H9 (cell line): ENCODE measurements at regions not wholly inside any gene's neighbourhood (a gene's known extent, or its start where the extent isn't known, plus 50 kb on each side); places are given as distances from the start of the nearest gene placed in this dataset.

Source experiments
- DNase-seq: peaks from one replicate; pipeline ENCODE4 v3.0.0-alpha.2; 2017
- H2AFZ ChIP-seq: one replicate; pipeline ENCODE4 v1.6.1; 2013; ENCODE audit warnings: mild to moderate bottlenecking, low read length, control low read depth, moderate library complexity
- H2AK5ac ChIP-seq: 2 replicates; pipeline ENCODE4 v1.6.1; 2013; ENCODE audit warnings: low read length, control low read depth, mixed read lengths; ENCODE audit not compliant: insufficient read length
- H2BK120ac ChIP-seq: one replicate; pipeline ENCODE4 v1.6.1; 2013; ENCODE audit warnings: low read depth, mild to moderate bottlenecking, low read length, control low read depth, inconsistent platforms; ENCODE audit not compliant: poor library complexity, severe bottlenecking
- H2BK12ac ChIP-seq: 2 replicates; pipeline ENCODE4 v1.6.1; 2013; ENCODE audit warnings: low read length, control low read depth, mixed read lengths, low read depth; ENCODE audit not compliant: insufficient read length
- H2BK15ac ChIP-seq: 2 replicates; pipeline ENCODE4 v1.6.1; 2013; ENCODE audit warnings: low read depth, low read length, control low read depth
- H2BK20ac ChIP-seq: one replicate; pipeline ENCODE4 v1.6.1; 2013; ENCODE audit warnings: low read depth, mild to moderate bottlenecking, low read length, control low read depth, inconsistent platforms; ENCODE audit not compliant: poor library complexity, severe bottlenecking
- H2BK5ac ChIP-seq: 2 replicates; pipeline ENCODE4 v1.6.1; 2013; ENCODE audit warnings: low read length, control low read depth, mixed read lengths; ENCODE audit not compliant: insufficient read length
- H3K14ac ChIP-seq: 2 replicates; pipeline ENCODE4 v1.6.1; 2013; ENCODE audit warnings: low read length, control low read depth; ENCODE audit not compliant: insufficient read depth
- H3K18ac ChIP-seq: 2 replicates; pipeline ENCODE4 v1.6.1; 2013; ENCODE audit warnings: low read depth, mild to moderate bottlenecking, mixed read lengths, low read length, control low read depth; ENCODE audit not compliant: insufficient read length
- H3K23ac ChIP-seq: 2 replicates; pipeline ENCODE4 v1.6.1; 2013; ENCODE audit warnings: low read length, control low read depth, mixed read lengths, low read depth; ENCODE audit not compliant: insufficient read length
- H3K23me2 ChIP-seq: 2 replicates; pipeline ENCODE4 v1.6.1; 2013; ENCODE audit warnings: low read depth, mild to moderate bottlenecking, mixed read lengths, low read length, control low read depth; ENCODE audit not compliant: insufficient read length, poor library complexity, severe bottlenecking
- H3K27ac ChIP-seq: 2 replicates; pipeline ENCODE4 v1.5.1; 2013; ENCODE audit warnings: low read length, control low read depth, mixed read lengths, low read depth; ENCODE audit not compliant: insufficient read length
- H3K27me3 ChIP-seq: 2 replicates; pipeline ENCODE4 v1.6.1; 2013; ENCODE audit warnings: low read length, control low read depth, inconsistent platforms; ENCODE audit not compliant: insufficient read depth
- H3K4ac ChIP-seq: 2 replicates; pipeline ENCODE4 v1.6.1; 2013; ENCODE audit warnings: low read depth, mild to moderate bottlenecking, control low read depth, inconsistent platforms, low read length, moderate library complexity
- H3K4me1 ChIP-seq: 2 replicates; pipeline ENCODE4 v1.6.1; 2013; ENCODE audit warnings: low read length, control low read depth, inconsistent platforms; ENCODE audit not compliant: insufficient read depth
- H3K4me2 ChIP-seq: 2 replicates; pipeline ENCODE4 v1.6.1; 2013; ENCODE audit warnings: low read length, control low read depth, mixed read lengths; ENCODE audit not compliant: insufficient read length, insufficient read depth
- H3K56ac ChIP-seq: 2 replicates; pipeline ENCODE4 v1.6.1; 2013; ENCODE audit warnings: low read depth, mild to moderate bottlenecking, mixed read lengths, low read length, control low read depth; ENCODE audit not compliant: insufficient read length
- H3K79me1 ChIP-seq: 2 replicates; pipeline ENCODE4 v1.6.1; 2013; ENCODE audit warnings: low read depth, mild to moderate bottlenecking, moderate library complexity, low read length, control low read depth, inconsistent platforms; ENCODE audit not compliant: insufficient read depth, poor library complexity, severe bottlenecking
- H3K79me2 ChIP-seq: 2 replicates; pipeline ENCODE4 v1.6.1; 2013; ENCODE audit warnings: low read length, control low read depth, inconsistent platforms; ENCODE audit not compliant: insufficient read depth
- H3K9ac ChIP-seq: 2 replicates; pipeline ENCODE4 v1.6.1; 2013; ENCODE audit warnings: low read length, control low read depth, mixed read lengths; ENCODE audit not compliant: insufficient read length; ENCODE audit errors: extremely low read depth
- H3K9me3 ChIP-seq: one replicate; pipeline ENCODE4 v1.6.1; 2013; ENCODE audit warnings: low read depth, low read length, inconsistent platforms; ENCODE audit not compliant: control insufficient read depth
- H3T11ph ChIP-seq: one replicate; pipeline ENCODE4 v1.6.1; 2013; ENCODE audit warnings: mild to moderate bottlenecking, low read length, control low read depth, inconsistent platforms
- H4K20me1 ChIP-seq: one replicate; pipeline ENCODE4 v1.6.1; 2013; ENCODE audit not compliant: control insufficient read depth, insufficient read length, insufficient read depth
- H4K5ac ChIP-seq: 2 replicates; pipeline ENCODE4 v1.6.1; 2013; ENCODE audit warnings: low read depth, mild to moderate bottlenecking, mixed read lengths, low read length, control low read depth; ENCODE audit not compliant: insufficient read length
- H4K8ac ChIP-seq: replicated peaks from 2 replicates; pipeline ENCODE4 v1.6.1; 2013; ENCODE audit warnings: low read length, control low read depth, mixed read lengths, low read depth; ENCODE audit not compliant: insufficient read length
- H4K91ac ChIP-seq: 2 replicates; pipeline ENCODE4 v1.6.1; 2013; ENCODE audit warnings: low read depth, mild to moderate bottlenecking, moderate library complexity, mixed read lengths, low read length, control low read depth; ENCODE audit not compliant: insufficient read length
- H3K27ac Mint-ChIP-seq, 3 experiments: 2 replicates in 2 of 3; 3 replicates in 1 of 3; pipeline ENCODE4 v1.8.0; 2020 to 2021; ENCODE audit warnings: mixed read lengths in 3 of 3, mild to moderate bottlenecking in 1 of 3, moderate library complexity in 1 of 3
- H3K27me3 Mint-ChIP-seq: 2 replicates; pipeline ENCODE4 v1.8.0; 2021; ENCODE audit warnings: low read depth, mild to moderate bottlenecking, moderate library complexity, mixed read lengths
- H3K36me3 Mint-ChIP-seq, 3 experiments: 2 replicates in 2 of 3; 3 replicates in 1 of 3; pipeline ENCODE4 v1.8.0; 2020 to 2021; ENCODE audit warnings: low read depth in 3 of 3, mixed read lengths in 3 of 3; ENCODE audit not compliant: insufficient read depth in 1 of 3
- H3K4me1 Mint-ChIP-seq, 2 experiments: 2 replicates each; pipeline ENCODE4 v1.8.0; 2020; ENCODE audit warnings: mixed read lengths in 2 of 2
- H3K4me3 Mint-ChIP-seq, 2 experiments: 2 replicates in 1 of 2; 3 replicates in 1 of 2; pipeline ENCODE4 v1.8.0; 2020 to 2021; ENCODE audit warnings: mild to moderate bottlenecking in 2 of 2, mixed read lengths in 2 of 2, moderate library complexity in 1 of 2
- H3K9me3 Mint-ChIP-seq, 2 experiments: 2 replicates in 1 of 2; 3 replicates in 1 of 2; pipeline ENCODE4 v1.8.0; 2020; ENCODE audit warnings: mild to moderate bottlenecking in 2 of 2, mixed read lengths in 2 of 2, moderate library complexity in 1 of 2
- WGBS: extraction: QIAGEN DNeasy Blood & Tissue Kit; methylation state at CpG from one replicate; pipeline ENCODE4 v1.1.7; 2013; ENCODE audit warnings: missing lambda C conversion rate, low lambda C conversion rate, mixed read lengths; ENCODE audit not compliant: insufficient read length; ENCODE audit errors: extremely low coverage; 5-methylcytosine and 5-hydroxymethylcytosine counted together
- TF ChIP-seq, protein P1 (sequence below): fragments of 200-600 bp; sonication (generic); conservative IDR thresholded peaks from 3 replicates; pipeline ENCODE4 v1.8.0; 2021; ENCODE audit warnings: antibody characterized with exemption, mild to moderate bottlenecking

GRCh38 chr4:95641571-95641970 lies 92.8 kb upstream of the UNC5C start:
- Histone ChIP-seq H3K14ac (no peak overlapping the region), H3K4me1 (no peaks in the 10 kb centered on the region; the same call in 1 of the 2 replicates), H3K23ac (no peak overlapping the region), H3K27me3 (no peaks in the 10 kb centered on the region), H4K20me1 (no peaks in the 10 kb centered on the region), H3K4ac (no peak overlapping the region), H4K5ac (no peak overlapping the region), H4K8ac (no peak overlapping the region), H3K27ac (no peak overlapping the region), H2BK20ac (no peak overlapping the region), H3K9ac (no peak overlapping the region), H2AK5ac (no peak overlapping the region), H2BK120ac (no peak overlapping the region), H3K9me3 (no peaks in the 10 kb centered on the region), H2AFZ (no peak overlapping the region), H3K23me2 (no peaks in the 10 kb centered on the region), H4K91ac (no peak overlapping the region), H3K4me2 (no peak overlapping the region), H2BK5ac (no peak overlapping the region), H3K18ac (no peak overlapping the region), H2BK12ac (no peak overlapping the region), H3T11ph (no peak overlapping the region), H3K56ac (no peak overlapping the region), H2BK15ac (no peak overlapping the region), H3K79me2 (no peaks in the 10 kb centered on the region), H3K79me1 (no peaks in the 10 kb centered on the region)
- H3K4me1 Mint-ChIP-seq, result peaks cover 19 to 23% of the 10 kb centered on the region in 2 experiments
- no peak overlapping the region for H3K4me3 Mint-ChIP-seq
- H3K9me3 Mint-ChIP-seq, result no peaks in the 10 kb centered on the region
- no CpG with 5 or more reads among the region's 7 CpGs for WGBS
- H3K27ac Mint-ChIP-seq, result no peak overlapping the region
- no peak for DNase-seq
- H3K36me3 Mint-ChIP-seq, result no peaks in the 10 kb centered on the region
- TF ChIP-seq, protein P1, sequence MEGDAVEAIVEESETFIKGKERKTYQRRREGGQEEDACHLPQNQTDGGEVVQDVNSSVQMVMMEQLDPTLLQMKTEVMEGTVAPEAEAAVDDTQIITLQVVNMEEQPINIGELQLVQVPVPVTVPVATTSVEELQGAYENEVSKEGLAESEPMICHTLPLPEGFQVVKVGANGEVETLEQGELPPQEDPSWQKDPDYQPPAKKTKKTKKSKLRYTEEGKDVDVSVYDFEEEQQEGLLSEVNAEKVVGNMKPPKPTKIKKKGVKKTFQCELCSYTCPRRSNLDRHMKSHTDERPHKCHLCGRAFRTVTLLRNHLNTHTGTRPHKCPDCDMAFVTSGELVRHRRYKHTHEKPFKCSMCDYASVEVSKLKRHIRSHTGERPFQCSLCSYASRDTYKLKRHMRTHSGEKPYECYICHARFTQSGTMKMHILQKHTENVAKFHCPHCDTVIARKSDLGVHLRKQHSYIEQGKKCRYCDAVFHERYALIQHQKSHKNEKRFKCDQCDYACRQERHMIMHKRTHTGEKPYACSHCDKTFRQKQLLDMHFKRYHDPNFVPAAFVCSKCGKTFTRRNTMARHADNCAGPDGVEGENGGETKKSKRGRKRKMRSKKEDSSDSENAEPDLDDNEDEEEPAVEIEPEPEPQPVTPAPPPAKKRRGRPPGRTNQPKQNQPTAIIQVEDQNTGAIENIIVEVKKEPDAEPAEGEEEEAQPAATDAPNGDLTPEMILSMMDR, result no peak
- no peaks in the 10 kb centered on the region for H3K27me3 Mint-ChIP-seq
